HepG2 (cell line): ENCODE measurements at regions not wholly inside any gene's neighbourhood (a gene's known extent, or its start where the extent isn't known, plus 50 kb on each side); places are given as distances from the start of the nearest gene placed in this dataset.

ENCODE experiments used
- ATAC-seq: fragments of 200-7000 bp; cut with Tn5 transposase; 3 replicates; pipeline ENCODE4 v1.9.1; 2020; ENCODE audit warnings: mild to moderate bottlenecking, moderate library complexity
- BruUV-seq: library from RNA; stranded (reverse); fragments of 400-500 nt; replicated peaks from 2 replicates; lab custom pipeline; 2021; lab: Mats Ljungman, UMichigan
- CTCF ChIA-PET: fragments of 300-600 bp; formaldehyde crosslinking; extraction: SDS; loops from one replicate; lab custom pipeline; 2021; ENCODE audit warnings: low total read pairs, inconsistent platforms, low intra/inter-chr PET ratio; lab: Yijun Ruan, JAX
- POLR2A ChIA-PET: fragments of 350-600 bp; sonication (Branson Sonifier 250); formaldehyde crosslinking; loops from one replicate; lab custom pipeline; 2020; ENCODE audit warnings: antibody characterized with exemption, inconsistent platforms; lab: Yijun Ruan, JAX
- DNase-seq: peaks from one replicate; pipeline ENCODE4 v3.0.0-alpha.2; 2015; ENCODE audit warnings: low spot score
- FAIRE-seq: peaks from 3 replicates; lab custom pipeline; 2011; peaks lifted over from hg19 to GRCh38; lab: Jason Lieb, UNC
- H2AFZ ChIP-seq: one replicate; pipeline ENCODE4 v1.6.1; 2011; ENCODE audit warnings: low read length, inconsistent platforms
- H3K27ac ChIP-seq: fragments of 300-600 bp; 3 replicates; pipeline ENCODE4 v1.8.0; 2011; ENCODE audit warnings: mixed run types, mild to moderate bottlenecking, mixed read lengths, low read length, inconsistent platforms; ENCODE audit not compliant: insufficient read depth; ENCODE audit errors: extremely low read length
- H3K27me3 ChIP-seq, 2 experiments: fragments of 200-600 bp in 1 of 2; 2 replicates in 1 of 2; 3 replicates in 1 of 2; pipeline versions ENCODE4 v1.6.0 to v1.8.0; 2011; ENCODE audit warnings: low read length in 2 of 2, mild to moderate bottlenecking in 2 of 2, moderate library complexity in 2 of 2, inconsistent platforms in 1 of 2; ENCODE audit not compliant: insufficient read depth in 2 of 2, control insufficient read depth in 1 of 2
- H3K36me3 ChIP-seq, 2 experiments: fragments of 200-600 bp in 1 of 2; replicated peaks in 1 of 2; 2 replicates in 1 of 2; 3 replicates in 1 of 2; pipeline versions ENCODE4 v1.5.1 to v1.8.0; 2011; ENCODE audit warnings: low read length in 2 of 2, inconsistent platforms in 1 of 2; ENCODE audit not compliant: insufficient read depth in 2 of 2, control insufficient read depth in 1 of 2
- H3K4me1 ChIP-seq: 2 replicates; pipeline ENCODE4 v1.5.1; 2012; ENCODE audit warnings: low read length, inconsistent platforms; ENCODE audit not compliant: insufficient read depth
- H3K4me2 ChIP-seq: 2 replicates; pipeline ENCODE4 v1.6.0; 2011; ENCODE audit warnings: low read depth, low read length, inconsistent platforms
- H3K4me3 ChIP-seq, 3 experiments: fragments of 200-600 bp in 1 of 3; sonication (generic), shearing (Covaris generic) in 1 of 3; replicated peaks in 1 of 3; 2 replicates each; pipeline ENCODE4 v1.5.1; 2011 to 2016; ENCODE audit warnings: low read length in 3 of 3, inconsistent platforms in 2 of 3, low read depth in 2 of 3, mild to moderate bottlenecking in 2 of 3, control low read depth in 1 of 3, mixed read lengths in 1 of 3; ENCODE audit not compliant: insufficient read depth in 1 of 3
- H3K79me2 ChIP-seq: one replicate; pipeline ENCODE4 v1.6.1; 2011; ENCODE audit warnings: low read length, inconsistent platforms; ENCODE audit not compliant: insufficient read depth
- H3K9ac ChIP-seq: 2 replicates; pipeline ENCODE4 v1.6.0; 2011; ENCODE audit warnings: mild to moderate bottlenecking, low read depth, low read length, inconsistent platforms; ENCODE audit not compliant: insufficient read depth
- H3K9me3 ChIP-seq: 2 replicates; pipeline ENCODE4 v1.5.1; 2012; ENCODE audit warnings: mild to moderate bottlenecking, low read length
- H4K20me1 ChIP-seq: 2 replicates; pipeline ENCODE4 v1.6.0; 2011; ENCODE audit warnings: inconsistent platforms, mild to moderate bottlenecking, low read length, moderate library complexity; ENCODE audit not compliant: insufficient read depth
- CCAR2 ChIP-seq: fragments of 200-400 bp; formaldehyde crosslinking; optimal IDR thresholded peaks from 2 replicates; pipeline ENCODE3; 2018; ENCODE audit warnings: low read depth, mild to moderate bottlenecking, low read length, moderate library complexity
- CREB1 ChIP-seq, 2 experiments: fragments of 450-650 bp in 1 of 2; IDR thresholded peaks; 2 replicates each; pipeline ENCODE4 v1.6.1; 2016 to 2017; ENCODE audit warnings: control low read depth in 1 of 2, mild to moderate bottlenecking in 1 of 2, missing compliant biosample characterization in 1 of 2, missing genetic modification characterization in 1 of 2
- CTCF ChIP-seq: sonication (generic); formaldehyde crosslinking; IDR thresholded peaks from 2 replicates; pipeline ENCODE4 v1.5.0; 2020; ENCODE audit warnings: mild to moderate bottlenecking, missing genetic modification reagents, moderate library complexity
- KLF15 ChIP-seq: sonication (generic); formaldehyde crosslinking; IDR thresholded peaks from 2 replicates; pipeline ENCODE4 v1.8.1; 2023; ENCODE audit warnings: borderline replicate concordance, mild to moderate bottlenecking, inconsistent platforms, missing genetic modification reagents, mixed read lengths
- LCORL ChIP-seq, 2 experiments: fragments of 450-650 bp in 1 of 2; sonication (generic) in 1 of 2; formaldehyde crosslinking in 1 of 2; IDR thresholded peaks; 2 replicates each; pipeline versions ENCODE4 v1.5.0 to v1.6.1; 2017 to 2020; ENCODE audit warnings: antibody characterized with exemption in 1 of 2, missing genetic modification reagents in 1 of 2
- RAD51 ChIP-seq: fragments of 450-650 bp; IDR thresholded peaks from 2 replicates; pipeline ENCODE4 v1.6.1; 2016; ENCODE audit warnings: borderline replicate concordance
- ZNF264 ChIP-seq: sonication (generic); formaldehyde crosslinking; IDR thresholded peaks from 2 replicates; pipeline ENCODE4 v1.4.0; 2020; ENCODE audit warnings: missing genetic modification reagents
- ZNF333 ChIP-seq: sonication (generic); formaldehyde crosslinking; IDR thresholded peaks from 2 replicates; pipeline ENCODE4 v1.4.0; 2020; ENCODE audit warnings: mild to moderate bottlenecking, missing genetic modification reagents, borderline replicate concordance
- ZNF816 ChIP-seq: sonication (generic); formaldehyde crosslinking; IDR thresholded peaks from 2 replicates; pipeline ENCODE4 v1.8.0; 2022; ENCODE audit warnings: missing genetic modification reagents, mild to moderate bottlenecking, borderline replicate concordance
- WGBS: methylation state at CpG from one replicate; pipeline ENCODE4 v1.1.6; 2017; ENCODE audit warnings: low lambda C conversion rate; 5-methylcytosine and 5-hydroxymethylcytosine counted together
- in situ Hi-C: cut with HindIII; loops from 2 replicates; pipeline ENCODE4 v1.10.0; 2017; ENCODE audit warnings: low pct_unique_long_range_greater_than_20kb; ENCODE audit not compliant: extremely low pct_ligation_motif_present
- intact Hi-C: fragments of 100-400 bp; cut with micrococcal nuclease; formaldehyde crosslinking; loops from one replicate; pipeline ENCODE4 v1.10.0; 2022; ENCODE audit not compliant: unreplicated experiment
- TF ChIP-seq, protein P1 (sequence below): IDR thresholded peaks from 2 replicates; pipeline ENCODE4 v1.6.1; 2016; ENCODE audit warnings: missing biosample characterization, missing genetic modification reagents, low read depth
- TF ChIP-seq, protein P2 (sequence below): sonication (generic); formaldehyde crosslinking; IDR thresholded peaks from 2 replicates; pipeline ENCODE4 v1.8.1; 2023; ENCODE audit warnings: missing genetic modification reagents, inconsistent platforms, borderline replicate concordance

DNA sequence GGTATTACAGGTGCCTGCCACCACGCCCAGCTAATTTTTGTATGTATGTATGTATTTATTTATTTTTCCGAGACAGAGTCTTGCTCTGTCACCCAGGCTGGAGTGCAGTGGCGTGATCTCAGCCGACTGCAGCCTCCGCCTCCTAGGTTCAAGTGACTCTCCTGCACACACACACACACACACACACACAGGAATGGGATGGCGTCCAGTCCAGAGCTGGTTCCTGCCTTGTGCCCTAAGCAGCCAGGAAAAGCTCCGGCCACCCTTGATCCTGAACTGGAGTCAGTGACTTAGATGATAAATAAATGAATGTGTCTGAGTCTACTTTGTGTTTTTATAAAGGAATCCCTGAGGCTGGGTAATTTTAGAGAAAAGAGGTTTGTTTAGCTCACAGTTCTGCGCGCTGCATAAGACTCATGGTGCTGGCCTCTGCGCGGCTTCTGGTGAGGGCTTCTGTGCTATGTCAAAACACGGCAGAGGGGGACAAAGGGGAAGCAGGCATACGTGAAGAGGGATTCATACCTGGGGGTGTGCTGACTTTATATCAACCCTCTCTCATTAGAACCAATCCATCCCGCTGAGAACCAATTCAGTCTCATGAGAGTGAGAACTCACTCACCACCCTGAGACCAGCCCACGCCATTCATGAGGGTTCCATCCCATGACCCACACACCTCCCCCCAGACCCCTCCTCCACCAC, 59.7 kb upstream of the PHLPP1 start (continued):
- no peak for TF ChIP-seq KLF15 (CRISPR knock-in tag)

DNA sequence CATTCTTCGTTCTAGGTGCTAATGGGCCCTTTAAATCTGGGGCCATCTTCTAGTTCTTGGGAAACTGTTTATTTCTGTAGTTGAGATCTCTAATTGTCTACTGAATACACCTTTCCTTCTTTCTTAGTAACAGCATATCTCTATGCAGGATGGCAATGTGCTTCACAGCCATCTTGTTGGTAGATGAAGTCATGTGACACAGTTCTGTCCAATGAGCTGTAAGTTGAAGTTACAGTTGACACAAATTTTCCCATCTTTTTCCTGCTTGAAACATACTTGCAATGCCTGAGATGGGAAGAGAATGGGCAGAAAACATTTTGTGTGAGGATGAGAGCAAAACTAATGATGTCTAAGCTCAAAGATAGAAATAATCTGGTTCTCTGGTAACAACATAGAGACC, 57.3 kb upstream of the PHLPP1 start:
- 54% methylated on average over 1 of the region's 1 CpG for WGBS
- POLR2A ChIA-PET = no interaction called here
- TF ChIP-seq CCAR2 = no peak
- TF ChIP-seq RAD51 = peak; percentile 28; the same call in 1 of the 2 replicates
- TF ChIP-seq, protein P1, sequence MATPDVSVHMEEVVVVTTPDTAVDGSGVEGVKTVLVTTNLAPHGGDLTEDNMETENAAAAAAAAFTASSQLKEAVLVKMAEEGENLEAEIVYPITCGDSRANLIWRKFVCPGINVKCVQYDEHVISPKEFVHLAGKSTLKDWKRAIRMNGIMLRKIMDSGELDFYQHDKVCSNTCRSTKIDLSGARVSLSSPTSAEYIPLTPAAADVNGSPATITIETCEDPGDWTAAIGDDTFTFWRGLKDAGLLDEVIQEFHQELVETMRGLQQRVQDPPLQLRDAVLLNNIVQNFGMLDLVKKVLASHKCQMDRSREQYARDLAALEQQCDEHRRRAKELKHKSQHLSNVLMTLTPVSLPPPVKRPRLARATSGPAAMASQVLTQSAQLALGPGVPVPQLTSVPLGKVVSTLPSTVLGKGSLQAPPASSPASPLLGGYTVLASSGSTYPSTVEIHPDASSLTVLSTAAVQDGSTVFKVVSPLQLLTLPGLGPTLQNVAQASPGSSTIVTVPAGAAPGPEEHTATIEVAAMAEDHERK (CRISPR knock-in tag) = no peak
- H3K27ac ChIP-seq = no peak overlapping the region
- H3K4me1 ChIP-seq = peaks cover 17% of the 10 kb centered on the region
- ATAC-seq (no peak), DNase-seq (no peak), FAIRE-seq (no peak)
- no peak overlapping the region for H3K4me3 ChIP-seq
- no peak overlapping the region for H2AFZ ChIP-seq
- H4K20me1 ChIP-seq = no peaks in the 10 kb centered on the region
- no peak overlapping the region for H3K9ac ChIP-seq
- H3K9me3 ChIP-seq = no peaks in the 10 kb centered on the region
- intact Hi-C loops = no loop called here
- BruUV-seq = no TSS peak
- CTCF ChIA-PET = no interaction called here
- H3K79me2 ChIP-seq = no peaks in the 10 kb centered on the region
- no peaks in the 10 kb centered on the region for H3K27me3 ChIP-seq
- in situ Hi-C loops = no loop called here
- no peak overlapping the region for H3K4me2 ChIP-seq
- no peaks in the 10 kb centered on the region for H3K36me3 ChIP-seq

DNA sequence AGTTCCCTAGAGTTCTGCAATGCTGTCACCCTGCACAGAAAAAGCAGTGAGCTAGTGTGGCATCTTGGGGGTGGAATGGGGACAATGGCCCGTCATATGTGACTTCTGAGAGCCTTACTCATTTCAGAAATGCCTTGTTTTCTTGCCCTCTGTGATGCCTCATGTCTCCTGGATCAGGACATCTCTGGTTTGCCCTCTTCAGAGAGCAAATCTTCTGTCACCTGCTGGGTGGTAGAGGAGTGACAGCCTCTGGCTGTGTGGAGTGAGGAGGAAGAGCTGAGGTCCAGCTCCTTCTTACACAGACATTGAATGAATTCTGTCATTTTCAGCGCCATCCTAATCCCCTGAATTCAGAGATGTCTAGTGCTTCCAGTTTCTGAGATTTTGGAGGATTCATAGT, 55.6 kb upstream of the PHLPP1 start:
- in situ Hi-C loops (no loop called here), intact Hi-C loops (no loop called here)
- ChIA-PET POLR2A (no interaction called here), CTCF (no interaction called here)
- Histone ChIP-seq H3K79me2 (no peaks in the 10 kb centered on the region), H3K9ac (no peak overlapping the region), H3K4me2 (no peak overlapping the region), H3K9me3 (no peaks in the 10 kb centered on the region), H3K4me3 (no peak overlapping the region), H4K20me1 (no peaks in the 10 kb centered on the region), H3K36me3 (no peaks in the 10 kb centered on the region), H3K4me1 (peaks cover 20% of the 10 kb centered on the region), H2AFZ (no peak overlapping the region), H3K27me3 (no peaks in the 10 kb centered on the region), H3K27ac (no peak overlapping the region)
- no peak for FAIRE-seq
- peak; percentile 80 for ATAC-seq
- no peak for DNase-seq
- no TSS peak for BruUV-seq
- WGBS = 47% methylated on average over 2 of the region's 2 CpGs
- TF ChIP-seq CTCF (CRISPR knock-in tag) (peak; percentile 26; the same call in 1 of the 2 replicates), CREB1 (IDR thresholded peaks at IDR 0.05) (no peak), CREB1 (CRISPR knock-in tag; IDR thresholded peaks at IDR 0.05) (no peak), ZNF816 (CRISPR knock-in tag) (no peak), ZNF333 (CRISPR knock-in tag) (no peak), ZNF264 (no peak), LCORL (IDR thresholded peaks at IDR 0.05) (no peak), LCORL (CRISPR knock-in tag; IDR thresholded peaks at IDR 0.05) (no peak)
- TF ChIP-seq, protein P2, sequence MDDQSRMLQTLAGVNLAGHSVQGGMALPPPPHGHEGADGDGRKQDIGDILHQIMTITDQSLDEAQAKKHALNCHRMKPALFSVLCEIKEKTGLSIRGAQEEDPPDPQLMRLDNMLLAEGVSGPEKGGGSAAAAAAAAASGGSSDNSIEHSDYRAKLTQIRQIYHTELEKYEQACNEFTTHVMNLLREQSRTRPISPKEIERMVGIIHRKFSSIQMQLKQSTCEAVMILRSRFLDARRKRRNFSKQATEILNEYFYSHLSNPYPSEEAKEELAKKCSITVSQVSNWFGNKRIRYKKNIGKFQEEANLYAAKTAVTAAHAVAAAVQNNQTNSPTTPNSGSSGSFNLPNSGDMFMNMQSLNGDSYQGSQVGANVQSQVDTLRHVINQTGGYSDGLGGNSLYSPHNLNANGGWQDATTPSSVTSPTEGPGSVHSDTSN = no peak
